ENCODE measurements at regions not wholly inside any gene's neighbourhood (a gene's known extent, or its start where the extent isn't known, plus 50 kb on each side); places are given as distances from the start of the nearest gene placed in this dataset.

GRCh38 chr4:20196476-20196875 is 55.2 kb upstream of the SLIT2 start:
- TF ChIP-seq CTCF (IDR thresholded peaks at IDR 0.05; ENCODE audit: insufficient read depth, low read length, poor library complexity, severe bottlenecking): no peak
- Histone ChIP-seq H3K27me3 (ENCODE audit: control insufficient read depth, insufficient read depth, low read length) (no peaks in the 10 kb centered on the region), H3K4me3 (ENCODE audit: low read depth, low read length) (no peak overlapping the region), H3K36me3 (ENCODE audit: control insufficient read depth, insufficient read depth, low read length) (no peaks in the 10 kb centered on the region)
- DNase-seq (ENCODE audit: low read depth): no peak

- no peak for DNase-seq (ENCODE audit: low read depth)
- Histone ChIP-seq H3K36me3 (ENCODE audit: control insufficient read depth, insufficient read depth, low read length) (no peaks in the 10 kb centered on the region), H3K27me3 (ENCODE audit: control insufficient read depth, insufficient read depth, low read length) (no peaks in the 10 kb centered on the region), H3K4me3 (ENCODE audit: low read depth, low read length) (no peak overlapping the region)
- TF ChIP-seq CTCF (IDR thresholded peaks at IDR 0.05; ENCODE audit: insufficient read depth, low read length, poor library complexity, severe bottlenecking): no peak
Measured at GRCh38 chr4:20195071-20195885, 56.4 kb upstream of the SLIT2 start.

GRCh38 chr4:20194123-20195013 is 57.3 kb upstream of the SLIT2 start:
- DNase-seq (ENCODE audit: low read depth): no peak
- TF ChIP-seq CTCF (IDR thresholded peaks at IDR 0.05; ENCODE audit: insufficient read depth, low read length, poor library complexity, severe bottlenecking): no peak
- H3K4me3 ChIP-seq (ENCODE audit: low read depth, low read length): no peak overlapping the region
- H3K36me3 ChIP-seq (ENCODE audit: control insufficient read depth, insufficient read depth, low read length): no peaks in the 10 kb centered on the region
- no peaks in the 10 kb centered on the region for H3K27me3 ChIP-seq (ENCODE audit: control insufficient read depth, insufficient read depth, low read length)

- no peak for TF ChIP-seq CTCF (IDR thresholded peaks at IDR 0.05; ENCODE audit: insufficient read depth, low read length, poor library complexity, severe bottlenecking)
- H3K27me3 ChIP-seq (ENCODE audit: control insufficient read depth, insufficient read depth, low read length): no peaks in the 10 kb centered on the region
- H3K36me3 ChIP-seq (ENCODE audit: control insufficient read depth, insufficient read depth, low read length): no peaks in the 10 kb centered on the region
- H3K4me3 ChIP-seq (ENCODE audit: low read depth, low read length): no peak overlapping the region
- peak; percentile 42 for DNase-seq (ENCODE audit: low read depth)
Measured at GRCh38 chr4:20193141-20193936, 58.4 kb upstream of the SLIT2 start.

- TF ChIP-seq CTCF (IDR thresholded peaks at IDR 0.05; ENCODE audit: insufficient read depth, low read length, poor library complexity, severe bottlenecking): no peak
- peak; percentile 63 for DNase-seq (ENCODE audit: low read depth)
- Histone ChIP-seq H3K4me3 (ENCODE audit: low read depth, low read length) (no peak overlapping the region), H3K36me3 (ENCODE audit: control insufficient read depth, insufficient read depth, low read length) (no peaks in the 10 kb centered on the region), H3K27me3 (ENCODE audit: control insufficient read depth, insufficient read depth, low read length) (no peaks in the 10 kb centered on the region)
Measured at GRCh38 chr4:20192736-20193135, 59.0 kb upstream of the SLIT2 start.
